Right atrium auricular region (tissue), 2 donors: ENCODE measurements at regions not wholly inside any gene's neighbourhood (a gene's known extent, or its start where the extent isn't known, plus 50 kb on each side); places are given as distances from the start of the nearest gene placed in this dataset.

Source experiments
- DNase-seq: peaks from one replicate; pipeline ENCODE4 v3.0.0-alpha.2; 2019; ENCODE audit warnings: low spot score
- H3K27ac ChIP-seq, 2 donors: fragments of 200-600 bp; sonication (generic); 1 replicate in 1 of 2; 2 replicates in 1 of 2; pipeline ENCODE4 v1.5.1; 2016 to 2019
- H3K27me3 ChIP-seq, 2 donors: fragments of 200-600 bp; sonication (generic); one replicate each; pipeline versions ENCODE4 v1.5.1 to v1.6.0; 2017 to 2019
- H3K36me3 ChIP-seq: fragments of 200-600 bp; sonication (generic); one replicate; pipeline ENCODE4 v1.5.1; 2016
- H3K4me1 ChIP-seq, 2 donors: fragments of 200-600 bp; sonication (generic); one replicate each; pipeline versions ENCODE4 v1.5.1 to v1.6.0; 2017 to 2019
- H3K4me3 ChIP-seq, 2 donors: fragments of 200-600 bp; sonication (generic); 1 replicate in 1 of 2; 2 replicates in 1 of 2; pipeline ENCODE4 v1.5.1; 2017 to 2019; ENCODE audit warnings: mild to moderate bottlenecking in 1 of 2, moderate library complexity in 1 of 2
- H3K9me3 ChIP-seq, 2 donors: fragments of 200-600 bp; sonication (generic); one replicate each; pipeline ENCODE4 v1.5.1; 2019
- TF ChIP-seq, protein P1 (sequence below), 2 donors: fragments of 200-600 bp; sonication (generic); IDR thresholded peaks; one replicate each; pipeline ENCODE4 v1.5.1; 2019; ENCODE audit warnings: antibody characterized with exemption in 2 of 2

DNA sequence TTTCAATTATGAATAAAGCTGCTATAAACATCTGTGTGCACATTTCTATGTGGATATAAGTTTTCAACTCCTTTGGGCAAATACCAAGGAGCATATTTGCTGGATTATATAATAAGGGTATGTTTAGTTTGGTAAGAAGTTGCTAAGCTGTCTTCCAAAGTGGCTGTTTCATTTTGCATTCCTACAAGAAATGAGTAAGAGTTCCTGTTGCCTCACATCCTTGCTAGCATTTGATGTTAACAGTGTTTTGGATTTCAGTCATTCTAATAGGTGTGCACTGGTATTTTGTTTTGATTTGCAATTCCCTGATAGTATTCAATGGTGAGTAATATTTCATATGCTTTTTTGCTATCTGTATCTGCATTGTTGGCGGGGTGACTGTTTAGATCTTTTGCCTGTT is 120.7 kb upstream of the MDFIC2 start:
- Histone ChIP-seq H3K36me3 (no peaks in the 10 kb centered on the region), H3K4me3 (no peak overlapping the region), H3K4me1 (no peaks in the 10 kb centered on the region), H3K9me3 (no peaks in the 10 kb centered on the region), H3K27ac (no peak overlapping the region), H3K27me3 (no peaks in the 10 kb centered on the region)
- DNase-seq: no peak
- TF ChIP-seq, protein P1, sequence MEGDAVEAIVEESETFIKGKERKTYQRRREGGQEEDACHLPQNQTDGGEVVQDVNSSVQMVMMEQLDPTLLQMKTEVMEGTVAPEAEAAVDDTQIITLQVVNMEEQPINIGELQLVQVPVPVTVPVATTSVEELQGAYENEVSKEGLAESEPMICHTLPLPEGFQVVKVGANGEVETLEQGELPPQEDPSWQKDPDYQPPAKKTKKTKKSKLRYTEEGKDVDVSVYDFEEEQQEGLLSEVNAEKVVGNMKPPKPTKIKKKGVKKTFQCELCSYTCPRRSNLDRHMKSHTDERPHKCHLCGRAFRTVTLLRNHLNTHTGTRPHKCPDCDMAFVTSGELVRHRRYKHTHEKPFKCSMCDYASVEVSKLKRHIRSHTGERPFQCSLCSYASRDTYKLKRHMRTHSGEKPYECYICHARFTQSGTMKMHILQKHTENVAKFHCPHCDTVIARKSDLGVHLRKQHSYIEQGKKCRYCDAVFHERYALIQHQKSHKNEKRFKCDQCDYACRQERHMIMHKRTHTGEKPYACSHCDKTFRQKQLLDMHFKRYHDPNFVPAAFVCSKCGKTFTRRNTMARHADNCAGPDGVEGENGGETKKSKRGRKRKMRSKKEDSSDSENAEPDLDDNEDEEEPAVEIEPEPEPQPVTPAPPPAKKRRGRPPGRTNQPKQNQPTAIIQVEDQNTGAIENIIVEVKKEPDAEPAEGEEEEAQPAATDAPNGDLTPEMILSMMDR (IDR thresholded peaks at IDR 0.05): no peak

DNA sequence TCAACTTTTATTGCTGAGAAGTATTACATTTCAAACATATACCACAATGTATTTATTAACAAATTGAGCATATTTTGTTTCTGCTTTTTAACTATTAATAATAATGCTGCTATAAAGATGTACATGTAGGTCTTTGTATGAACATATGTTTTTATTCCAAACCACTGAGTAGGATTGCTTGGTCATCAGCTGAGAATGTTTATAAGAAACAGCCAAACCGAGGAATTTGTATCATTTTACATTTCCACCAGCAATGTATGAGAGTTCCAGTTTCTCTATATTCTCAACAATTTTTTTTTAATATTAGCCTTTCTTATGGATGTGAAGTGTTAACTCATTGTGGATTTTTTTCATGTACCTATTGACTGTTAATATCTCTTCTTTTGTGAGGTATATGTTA is 119.5 kb upstream of the MDFIC2 start:
- TF ChIP-seq, protein P1 (IDR thresholded peaks at IDR 0.05): no peak
- no peak for DNase-seq
- H3K4me3 ChIP-seq: no peak overlapping the region
- H3K27ac ChIP-seq: no peak overlapping the region
- H3K4me1 ChIP-seq: no peaks in the 10 kb centered on the region
- H3K9me3 ChIP-seq: no peaks in the 10 kb centered on the region
- H3K36me3 ChIP-seq: no peaks in the 10 kb centered on the region
- H3K27me3 ChIP-seq: no peaks in the 10 kb centered on the region

GRCh38 chr3:70426071-70426470 is 113.6 kb upstream of the MDFIC2 start:
- no peaks in the 10 kb centered on the region for H3K9me3 ChIP-seq
- TF ChIP-seq, protein P1 (IDR thresholded peaks at IDR 0.05): no peak
- no peaks in the 10 kb centered on the region for H3K4me1 ChIP-seq
- no peaks in the 10 kb centered on the region for H3K27me3 ChIP-seq
- H3K27ac ChIP-seq: no peak overlapping the region
- H3K4me3 ChIP-seq: no peak overlapping the region
- H3K36me3 ChIP-seq: no peaks in the 10 kb centered on the region
- DNase-seq: no peak

DNA sequence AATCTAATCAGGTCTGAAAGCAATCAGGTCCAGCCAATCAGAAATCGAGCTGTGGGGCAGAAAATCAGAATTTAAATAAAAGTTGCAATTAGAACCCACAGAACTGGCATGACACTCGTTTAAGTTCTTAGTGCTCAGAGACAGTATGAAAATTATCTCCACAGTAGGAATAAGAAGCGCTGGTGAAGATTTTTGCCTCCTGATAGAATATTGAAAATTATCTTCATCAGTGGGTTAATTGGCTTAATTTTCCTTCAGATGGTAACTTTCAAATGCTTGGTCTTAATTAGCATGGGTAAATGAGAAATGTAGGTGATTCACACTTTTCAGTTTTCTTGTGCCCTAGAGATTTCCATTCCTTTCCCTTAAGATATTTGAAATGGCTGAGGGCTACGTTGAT is 109.1 kb upstream of the MDFIC2 start:
- DNase-seq: no peak
- H3K36me3 ChIP-seq: no peaks in the 10 kb centered on the region
- no peaks in the 10 kb centered on the region for H3K27me3 ChIP-seq
- TF ChIP-seq, protein P1 (IDR thresholded peaks at IDR 0.05): no peak
- no peak overlapping the region for H3K4me3 ChIP-seq
- H3K4me1 ChIP-seq: no peaks in the 10 kb centered on the region
- H3K27ac ChIP-seq: no peak overlapping the region
- no peaks in the 10 kb centered on the region for H3K9me3 ChIP-seq

DNA sequence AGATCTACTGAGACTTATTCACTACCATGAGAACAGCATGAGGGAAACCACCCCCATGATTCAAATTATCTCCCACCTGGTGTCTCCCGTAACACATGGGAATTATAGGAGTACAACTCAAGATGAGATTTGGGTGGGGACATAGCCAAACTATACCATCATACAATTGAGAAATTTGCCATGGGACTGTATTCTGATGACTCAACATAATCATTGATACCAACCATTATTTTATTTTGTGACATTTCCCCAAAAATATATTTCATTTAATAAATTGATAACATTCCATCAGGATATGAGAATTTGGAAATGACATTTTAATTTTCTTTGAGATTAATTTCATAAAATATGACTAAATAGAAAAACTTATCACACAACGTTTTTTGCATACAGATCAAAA is 96.6 kb upstream of the MDFIC2 start:
- H3K36me3 ChIP-seq: no peaks in the 10 kb centered on the region
- no peak for DNase-seq
- TF ChIP-seq, protein P1 (IDR thresholded peaks at IDR 0.05): no peak

GRCh38 chr3:70400194-70400593 is 87.8 kb upstream of the MDFIC2 start:
- H3K4me3 ChIP-seq: no peak overlapping the region
- H3K36me3 ChIP-seq: no peaks in the 10 kb centered on the region
- TF ChIP-seq, protein P1 (IDR thresholded peaks at IDR 0.05): no peak
- no peaks in the 10 kb centered on the region for H3K9me3 ChIP-seq
- no peak overlapping the region for H3K27ac ChIP-seq
- no peaks in the 10 kb centered on the region for H3K4me1 ChIP-seq
- DNase-seq: no peak
- H3K27me3 ChIP-seq: no peaks in the 10 kb centered on the region

More for the DNA sequence above, 96.6 kb upstream of the MDFIC2 start:
- no peak overlapping the region for H3K27ac ChIP-seq
- H3K27me3 ChIP-seq: no peaks in the 10 kb centered on the region
- H3K4me1 ChIP-seq: no peaks in the 10 kb centered on the region
- H3K4me3 ChIP-seq: no peak overlapping the region
- H3K9me3 ChIP-seq: peaks cover 0 to 6% of the 10 kb centered on the region in 2 donors
